NCI-H345 (cell line): ENCODE measurements at regions not wholly inside any gene's neighbourhood (a gene's known extent, or its start where the extent isn't known, plus 50 kb on each side); places are given as distances from the start of the nearest gene placed in this dataset.
A peak's percentile ranks its signal among the peaks of the same experiment; 100 is the strongest.
"Not testable (repeated sequence)": the region's sequence is repeated elsewhere in the genome, so short reads cannot be mapped to it uniquely, and the experiment has no call there.

Experiments
- DNase-seq: peaks from one replicate; lab custom pipeline; 2025; lab: John Stamatoyannopoulos, UW

- no peak for DNase-seq
Observed at GRCh38 chr1:94769551-94769950, 50.6 kb upstream of the SLC44A3 start.

DNA sequence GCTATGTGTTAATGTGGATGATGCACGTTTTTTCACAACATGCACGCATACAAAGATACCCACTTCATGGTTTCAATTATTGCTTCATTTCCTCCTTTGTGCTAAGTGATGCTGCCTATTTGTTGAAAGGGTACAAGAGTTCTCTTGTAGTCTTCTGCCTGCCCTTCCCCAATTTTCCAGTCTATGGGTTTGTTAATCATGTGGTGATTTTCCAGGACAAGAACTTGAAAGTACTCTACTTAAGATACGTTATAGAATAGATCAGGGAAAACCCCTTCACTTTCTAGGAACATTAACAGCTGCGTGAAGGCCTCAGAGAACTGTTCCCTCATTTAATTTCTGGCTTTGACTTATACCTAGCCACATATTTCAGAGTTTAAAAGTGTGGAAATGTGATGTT is 52.1 kb upstream of the SLC44A3 start:
- no peak for DNase-seq

- DNase-seq, result no peak
Observed at GRCh38 chr1:94765958-94766357, 54.2 kb upstream of the SLC44A3 start.

- no peak for DNase-seq
Observed at GRCh38 chr1:94759188-94759587, 61.0 kb upstream of the SLC44A3 start.

GRCh38 chr1:94757931-94758330 is 62.2 kb upstream of the SLC44A3 start:
- no peak for DNase-seq

- no peak for DNase-seq
Observed at GRCh38 chr1:94755675-94756074, 64.5 kb upstream of the SLC44A3 start.

DNA sequence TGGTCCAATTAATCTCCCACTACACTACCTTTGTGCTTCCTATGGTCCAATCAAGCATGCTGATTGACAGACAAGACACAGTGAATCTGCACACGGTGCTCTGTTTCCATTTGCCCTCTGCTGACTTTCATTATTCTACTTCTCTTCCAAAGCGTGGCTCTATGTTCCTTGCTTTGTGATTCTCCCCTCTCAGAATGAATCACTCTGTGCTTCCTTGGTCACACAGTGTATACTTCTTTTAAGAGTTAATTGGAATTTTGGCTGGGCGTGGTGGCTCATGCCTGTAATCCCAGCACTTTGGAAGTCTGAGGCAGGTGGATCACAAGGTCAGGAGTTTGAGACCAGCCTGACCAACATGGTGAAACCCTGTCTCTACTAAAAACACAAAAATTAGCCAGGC is 65.1 kb upstream of the SLC44A3 start:
- DNase-seq, result not testable (repeated sequence)

DNA sequence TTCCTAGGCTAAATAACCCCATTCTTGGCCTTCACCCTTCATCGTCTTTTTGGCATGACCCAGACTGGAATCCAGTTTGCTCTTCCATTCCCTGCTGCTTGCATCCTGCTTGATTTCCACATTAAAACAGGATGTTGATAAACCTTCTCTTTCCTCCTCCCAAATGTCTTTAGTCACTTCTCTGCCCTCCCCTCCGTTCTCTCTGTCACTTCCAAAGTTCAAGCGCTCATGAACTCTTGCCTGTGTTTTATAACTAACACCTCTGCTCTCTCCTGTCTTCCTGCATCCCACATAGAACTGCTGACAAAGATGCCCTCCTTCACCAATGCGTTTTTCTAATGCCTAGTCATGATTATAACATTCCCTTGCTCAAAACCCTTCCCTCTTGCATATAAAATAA is 65.6 kb upstream of the SLC44A3 start:
- no peak for DNase-seq

DNA sequence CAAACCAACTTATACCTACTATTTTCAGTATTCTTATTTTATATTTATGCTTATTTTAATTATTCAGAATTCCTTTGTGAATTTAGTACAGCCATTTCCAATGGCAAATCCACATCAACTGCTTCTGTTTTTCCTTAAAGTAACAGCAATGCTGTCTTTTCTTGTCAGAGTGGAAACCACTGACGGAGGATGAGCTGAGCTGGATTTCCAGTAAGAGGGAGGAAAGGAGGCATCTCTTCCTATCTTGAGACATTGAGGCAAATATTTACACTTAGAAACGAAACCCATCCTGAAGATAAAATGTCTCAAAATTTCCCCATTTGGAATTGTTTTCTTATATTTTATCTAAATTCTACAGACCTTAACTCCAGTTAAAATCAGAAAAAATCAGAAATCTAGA is 66.1 kb upstream of the SLC44A3 start:
- DNase-seq, result no peak

GRCh38 chr1:94753171-94753972 is 66.8 kb upstream of the SLC44A3 start:
- DNase-seq, result no peak

DNA sequence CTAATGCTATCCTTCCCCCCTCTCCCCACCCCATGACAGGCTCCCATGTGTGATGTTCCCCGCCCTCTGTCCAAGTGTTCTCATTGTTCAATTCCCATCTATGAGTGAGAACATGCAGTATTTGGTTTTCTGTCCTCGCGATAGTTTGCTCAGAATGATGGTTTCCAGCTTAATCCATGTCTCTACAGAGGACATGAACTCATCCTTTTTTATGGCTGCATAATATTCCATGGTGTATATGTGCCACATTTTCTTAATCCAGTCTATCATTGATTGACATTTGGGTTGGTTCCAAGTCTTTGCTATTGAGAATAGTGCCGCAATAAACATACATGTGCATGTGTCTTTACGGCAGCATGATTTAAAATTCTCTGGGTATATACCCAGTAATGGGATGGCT is 68.7 kb upstream of the SLC44A3 start:
- DNase-seq, result not testable (repeated sequence)

DNA sequence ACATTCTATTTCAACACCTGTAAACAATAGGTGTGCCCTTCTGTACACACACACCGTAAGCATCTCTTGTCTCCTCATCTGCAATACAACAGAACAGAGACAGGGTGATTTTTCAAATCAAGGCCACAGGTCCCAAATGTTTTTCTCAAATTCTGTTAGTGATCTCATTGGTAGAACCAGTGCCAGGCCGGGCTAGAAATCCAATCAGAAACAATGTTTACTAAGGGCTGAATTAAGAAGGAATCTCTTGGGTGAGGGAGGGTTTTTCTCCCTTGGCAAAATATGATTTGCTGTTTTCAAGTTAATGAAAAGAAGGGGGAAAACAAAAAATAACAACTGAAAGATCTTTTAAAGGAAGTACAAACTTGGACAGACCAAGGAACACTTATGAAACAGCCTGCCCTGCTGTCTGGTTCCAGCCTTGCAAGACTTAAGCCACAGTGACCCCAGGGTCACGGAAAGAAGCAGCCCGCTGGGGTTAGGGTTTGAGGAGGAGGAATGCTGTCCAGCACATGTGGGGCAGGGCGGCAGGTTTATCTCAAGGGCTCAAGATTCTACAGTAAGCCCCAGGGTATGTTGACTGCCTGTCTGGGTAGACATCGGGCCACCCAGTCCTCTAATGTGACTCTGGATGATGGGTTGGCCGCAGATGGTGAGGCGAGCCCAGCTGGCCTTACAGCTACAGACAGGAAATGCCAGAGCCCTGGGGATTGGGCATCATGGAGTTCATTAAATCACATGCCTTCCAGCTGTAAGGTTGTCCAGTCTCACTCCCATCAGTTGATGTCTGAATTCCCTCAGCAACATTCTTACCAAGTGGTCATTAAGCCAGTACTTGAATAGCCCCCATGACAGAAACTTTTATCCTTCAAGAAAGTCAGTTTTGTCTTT is 73.3 kb upstream of the SLC44A3 start:
- no peak for DNase-seq

DNA sequence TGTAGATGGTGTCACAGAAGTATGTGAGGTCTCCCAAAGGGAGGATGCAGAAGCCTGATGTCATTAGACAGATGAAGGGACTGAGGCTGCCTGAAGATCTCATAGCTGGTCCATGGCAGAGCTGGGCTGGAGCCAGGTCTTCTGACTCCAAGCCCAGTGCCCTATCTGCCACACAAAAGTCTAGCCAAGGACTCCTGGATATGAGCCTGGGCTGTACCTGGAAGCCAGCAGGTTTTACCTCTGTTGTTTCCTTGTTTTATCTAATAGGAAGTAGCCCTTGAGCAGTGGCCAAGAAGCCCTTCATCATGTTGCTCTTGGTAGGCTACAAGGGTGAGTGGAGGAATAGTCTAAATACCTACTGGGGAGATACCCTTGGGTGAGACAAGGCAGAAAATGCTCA is 74.4 kb upstream of the SLC44A3 start:
- no peak for DNase-seq

- peak; percentile 56 for DNase-seq
Observed at GRCh38 chr1:94743862-94744261, 76.3 kb upstream of the SLC44A3 start.

GRCh38 chr1:94741996-94742395 is 78.2 kb upstream of the SLC44A3 start:
- no peak for DNase-seq

GRCh38 chr1:94741510-94741909 is 78.6 kb upstream of the SLC44A3 start:
- DNase-seq, result no peak

- DNase-seq, result no peak
Observed at GRCh38 chr1:94739521-94740061, 80.6 kb upstream of the SLC44A3 start.

DNA sequence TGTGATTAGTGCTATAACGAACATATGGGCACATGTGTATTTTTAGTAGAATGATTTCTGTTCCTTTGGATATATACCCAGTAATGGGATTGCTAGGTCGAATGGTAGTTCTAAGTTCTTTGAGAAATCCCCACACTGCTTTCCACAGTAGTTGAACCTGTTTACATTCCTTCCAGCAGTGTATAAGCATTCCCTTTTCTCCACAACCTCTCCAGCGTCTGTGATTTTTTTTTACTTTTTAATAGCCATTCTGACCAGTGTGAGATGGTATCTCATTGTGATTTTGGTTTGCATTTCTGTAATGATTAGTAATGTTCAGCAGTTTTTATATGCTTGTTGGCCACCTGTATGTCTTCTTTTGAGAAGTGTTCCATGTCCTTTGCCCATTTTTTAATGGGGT is 81.8 kb upstream of the SLC44A3 start:
- DNase-seq, result no peak

GRCh38 chr1:94737124-94737998 is 82.8 kb upstream of the SLC44A3 start:
- no peak for DNase-seq

DNA sequence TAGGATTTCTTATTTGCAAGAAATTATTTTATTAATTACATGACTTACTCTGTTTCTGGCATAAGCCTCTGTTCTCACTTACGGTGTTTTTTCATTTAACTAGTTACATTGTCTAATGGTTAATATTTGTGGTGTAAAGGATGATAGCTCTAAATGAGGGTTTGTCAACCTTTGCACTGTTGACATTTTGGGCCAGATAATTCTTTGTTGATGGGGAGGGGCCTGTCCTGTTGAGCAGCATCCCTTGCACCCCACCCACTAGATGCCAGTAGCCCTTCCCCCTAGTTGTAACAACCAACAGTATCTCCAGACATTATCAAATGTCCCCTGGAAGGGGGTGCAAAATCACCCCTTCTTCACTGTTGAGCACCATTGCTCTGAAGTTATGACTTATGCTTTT is 83.6 kb upstream of the SLC44A3 start:
- no peak for DNase-seq

DNA sequence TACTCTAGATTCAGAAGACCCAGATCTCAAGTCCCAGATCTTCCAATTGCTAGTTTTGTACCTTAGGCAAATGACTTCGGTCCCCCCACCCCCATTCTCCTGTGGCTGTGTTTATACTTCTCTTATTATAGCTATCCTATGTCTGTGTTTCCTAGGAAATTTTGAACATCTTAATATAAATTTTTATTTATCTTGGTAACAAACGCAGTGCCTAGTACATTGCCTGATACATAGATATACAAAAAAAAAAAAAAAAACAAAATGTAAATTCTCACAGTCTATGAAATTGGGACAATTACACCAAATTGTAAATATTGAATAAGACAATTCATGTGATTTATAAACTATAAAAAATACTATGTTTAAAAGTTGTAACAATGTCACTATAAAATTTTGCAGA is 84.1 kb upstream of the SLC44A3 start:
- no peak for DNase-seq
